CD14-positive monocyte (primary cell): ENCODE measurements at regions not wholly inside any gene's neighbourhood (a gene's known extent, or its start where the extent isn't known, plus 50 kb on each side); places are given as distances from the start of the nearest gene placed in this dataset.

ENCODE experiments used
- DNase-seq, 3 donors: peaks; one replicate each; pipeline ENCODE4 v3.0.0-alpha.2; 2011 to 2022
- H2AFZ ChIP-seq: 2 replicates; pipeline ENCODE4 v1.6.0; 2012; ENCODE audit warnings: mild to moderate bottlenecking, low read depth, low read length, inconsistent platforms; ENCODE audit not compliant: insufficient read depth, poor library complexity, severe bottlenecking
- H3K27ac ChIP-seq, 2 donors: 1 replicate in 1 of 2; 2 replicates in 1 of 2; pipeline ENCODE4 v1.5.1; 2012 to 2013; ENCODE audit warnings: low read length in 2 of 2, control low read depth in 1 of 2, inconsistent platforms in 1 of 2, low read depth in 1 of 2, mild to moderate bottlenecking in 1 of 2
- H3K27me3 ChIP-seq, 2 donors: one replicate each; pipeline versions ENCODE4 v1.6.0 to v1.6.1; 2011 to 2013; ENCODE audit warnings: low read length in 2 of 2; ENCODE audit not compliant: control insufficient read depth in 2 of 2, insufficient read depth in 2 of 2
- H3K36me3 ChIP-seq, 2 donors: replicated peaks in 1 of 2; 1 replicate in 1 of 2; 2 replicates in 1 of 2; pipeline versions ENCODE4 v1.5.1 to v1.6.1; 2012 to 2013; ENCODE audit warnings: low read length in 2 of 2, control low read depth in 1 of 2, inconsistent platforms in 1 of 2, mild to moderate bottlenecking in 1 of 2; ENCODE audit not compliant: insufficient read depth in 2 of 2, control insufficient read depth in 1 of 2
- H3K4me1 ChIP-seq, 2 donors: 1 replicate in 1 of 2; 2 replicates in 1 of 2; pipeline versions ENCODE4 v1.5.1 to v1.6.1; 2012 to 2013; ENCODE audit warnings: low read length in 2 of 2, control low read depth in 1 of 2, inconsistent platforms in 1 of 2, mild to moderate bottlenecking in 1 of 2, moderate library complexity in 1 of 2; ENCODE audit not compliant: insufficient read depth in 2 of 2, control insufficient read depth in 1 of 2
- H3K4me2 ChIP-seq: replicated peaks from 2 replicates; pipeline ENCODE3; 2012; ENCODE audit warnings: low read length, moderate library complexity, mild to moderate bottlenecking; ENCODE audit not compliant: poor library complexity, severe bottlenecking; ENCODE audit errors: extremely low read depth
- H3K4me3 ChIP-seq, 3 experiments: fragments of 200-600 bp in 1 of 3; sonication (generic) in 1 of 3; replicated peaks in 1 of 3; 1 replicate in 2 of 3; 2 replicates in 1 of 3; pipeline ENCODE4 v1.5.1; 2011 to 2013; ENCODE audit warnings: low read length in 3 of 3, mild to moderate bottlenecking in 3 of 3, control low read depth in 2 of 3, low read depth in 2 of 3, inconsistent platforms in 1 of 3, moderate library complexity in 1 of 3
- H3K79me2 ChIP-seq: 2 replicates; pipeline ENCODE4 v1.6.0; 2012; ENCODE audit warnings: mild to moderate bottlenecking, control low read depth, inconsistent platforms, low read length, moderate library complexity; ENCODE audit not compliant: insufficient read depth
- H3K9ac ChIP-seq: 2 replicates; pipeline ENCODE4 v1.6.0; 2017; ENCODE audit warnings: low read length, mild to moderate bottlenecking; ENCODE audit not compliant: insufficient read depth, poor library complexity, severe bottlenecking
- H3K9me3 ChIP-seq, 2 donors: replicated peaks in 1 of 2; 1 replicate in 1 of 2; 2 replicates in 1 of 2; pipeline versions ENCODE4 v1.5.1 to v1.6.1; 2012 to 2013; ENCODE audit warnings: low read length in 2 of 2, control low read depth in 1 of 2; ENCODE audit not compliant: control insufficient read depth in 1 of 2, insufficient read depth in 1 of 2
- H4K20me1 ChIP-seq: 2 replicates; pipeline ENCODE4 v1.6.0; 2012; ENCODE audit warnings: mild to moderate bottlenecking, low read length, control low read depth, moderate library complexity; ENCODE audit not compliant: insufficient read depth
- H3K27ac Mint-ChIP-seq, 7 donors: one replicate each; pipeline ENCODE4 v1.8.0; 2020; ENCODE audit warnings: mild to moderate bottlenecking in 7 of 7, mixed read lengths in 7 of 7, moderate library complexity in 6 of 7, inconsistent platforms in 2 of 7
- H3K27me3 Mint-ChIP-seq, 3 donors: one replicate each; pipeline ENCODE4 v1.8.0; 2021 to 2022; ENCODE audit warnings: low read depth in 3 of 3, mild to moderate bottlenecking in 3 of 3, mixed read lengths in 3 of 3, moderate library complexity in 3 of 3, inconsistent platforms in 1 of 3
- H3K36me3 Mint-ChIP-seq, 2 donors: one replicate each; pipeline ENCODE4 v1.8.0; 2020; ENCODE audit warnings: mixed read lengths in 2 of 2, inconsistent platforms in 1 of 2, mild to moderate bottlenecking in 1 of 2
- H3K4me1 Mint-ChIP-seq: one replicate; pipeline ENCODE4 v1.8.0; 2020; ENCODE audit warnings: mild to moderate bottlenecking, mixed read lengths
- H3K4me3 Mint-ChIP-seq, 2 donors: one replicate each; pipeline ENCODE4 v1.8.0; 2020; ENCODE audit warnings: mild to moderate bottlenecking in 2 of 2, mixed read lengths in 2 of 2, moderate library complexity in 1 of 2
- H3K9me3 Mint-ChIP-seq, 7 donors: one replicate each; pipeline ENCODE4 v1.8.0; 2020 to 2022; ENCODE audit warnings: mixed read lengths in 7 of 7, mild to moderate bottlenecking in 6 of 7, moderate library complexity in 6 of 7, inconsistent platforms in 2 of 7
- CTCF ChIP-seq: fragments of 200-600 bp; IDR thresholded peaks from one replicate; pipeline ENCODE4 v1.8.0; 2022; ENCODE audit warnings: antibody characterized with exemption, mild to moderate bottlenecking
- WGBS: methylation state at CpG from one replicate; pipeline ENCODE4 v1.1.5; 2013; ENCODE audit warnings: missing lambda C conversion rate; ENCODE audit not compliant: insufficient coverage; 5-methylcytosine and 5-hydroxymethylcytosine counted together
- intact Hi-C, 2 donors: fragments of 100-400 bp; cut with micrococcal nuclease; formaldehyde crosslinking; loops; one replicate each; pipeline versions ENCODE4 v1.15.0 to v1.15.1; 2023

- Histone ChIP-seq H3K27ac (no peak overlapping the region), H3K9ac (no peak overlapping the region), H3K9me3 (peaks cover 0 to 10% of the 10 kb centered on the region in 2 donors), H2AFZ (no peak overlapping the region), H4K20me1 (no peaks in the 10 kb centered on the region), H3K4me2 (no peak overlapping the region), H3K4me1 (peaks cover 10 to 16% of the 10 kb centered on the region in 2 donors), H3K4me3 (no peak overlapping the region), H3K27me3 (no peaks in the 10 kb centered on the region), H3K36me3 (no peaks in the 10 kb centered on the region), H3K79me2 (no peaks in the 10 kb centered on the region)
- peaks cover 3 to 5% (median 3%) of the 10 kb centered on the region in 3 donors for H3K27me3 Mint-ChIP-seq
- intact Hi-C loops, result no loop called here
- H3K27ac Mint-ChIP-seq, result no peak overlapping the region
- TF ChIP-seq CTCF, result no peak
- no peak overlapping the region for H3K4me3 Mint-ChIP-seq
- H3K9me3 Mint-ChIP-seq, result peaks cover 2 to 10% (median 8%) of the 10 kb centered on the region in 7 donors
- peaks cover 26% of the 10 kb centered on the region for H3K4me1 Mint-ChIP-seq
- H3K36me3 Mint-ChIP-seq, result no peaks in the 10 kb centered on the region
- no peak for DNase-seq
Observed at GRCh38 chr10:62587011-62587410, 212.8 kb downstream of the ZNF365 start.

GRCh38 chr10:62588116-62588515 lies 213.9 kb downstream of the ZNF365 start:
- Histone ChIP-seq H3K4me2 (no peak overlapping the region), H3K9ac (no peak overlapping the region), H3K79me2 (no peaks in the 10 kb centered on the region), H3K27me3 (no peaks in the 10 kb centered on the region), H2AFZ (no peak overlapping the region), H3K36me3 (no peaks in the 10 kb centered on the region), H3K9me3 (peaks cover 0 to 10% of the 10 kb centered on the region in 2 donors), H3K4me1 (peaks cover 7 to 11% of the 10 kb centered on the region in 2 donors), H3K27ac (no peak overlapping the region), H3K4me3 (no peak overlapping the region), H4K20me1 (no peaks in the 10 kb centered on the region)
- Mint-ChIP-seq H3K27ac (no peak overlapping the region), H3K27me3 (peaks cover 3 to 5% (median 3%) of the 10 kb centered on the region in 3 donors), H3K4me1 (peaks cover 20% of the 10 kb centered on the region), H3K4me3 (no peak overlapping the region), H3K36me3 (no peaks in the 10 kb centered on the region), H3K9me3 (peaks cover 4 to 14% (median 10%) of the 10 kb centered on the region in 7 donors)
- WGBS, result 100% methylated on average over 1 of the region's 2 CpGs
- no peak for DNase-seq
- intact Hi-C loops, result no loop called here
- TF ChIP-seq CTCF, result no peak
